HPDE6-E6E7 (cell line): ENCODE measurements at regions not wholly inside any gene's neighbourhood (a gene's known extent, or its start where the extent isn't known, plus 50 kb on each side); places are given as distances from the start of the nearest gene placed in this dataset.

Source experiments
- DNase-seq: peaks from one replicate; pipeline ENCODE4 v3.0.0; 2011; ENCODE audit warnings: missing footprints; ENCODE audit errors: extremely low spot score

GRCh38 chr9:80076162-80076561 lies 504.4 kb downstream of the TLE4 start:
- no peak for DNase-seq

- DNase-seq, result no peak
Measured at GRCh38 chr9:80074439-80074838, 502.7 kb downstream of the TLE4 start.

DNA sequence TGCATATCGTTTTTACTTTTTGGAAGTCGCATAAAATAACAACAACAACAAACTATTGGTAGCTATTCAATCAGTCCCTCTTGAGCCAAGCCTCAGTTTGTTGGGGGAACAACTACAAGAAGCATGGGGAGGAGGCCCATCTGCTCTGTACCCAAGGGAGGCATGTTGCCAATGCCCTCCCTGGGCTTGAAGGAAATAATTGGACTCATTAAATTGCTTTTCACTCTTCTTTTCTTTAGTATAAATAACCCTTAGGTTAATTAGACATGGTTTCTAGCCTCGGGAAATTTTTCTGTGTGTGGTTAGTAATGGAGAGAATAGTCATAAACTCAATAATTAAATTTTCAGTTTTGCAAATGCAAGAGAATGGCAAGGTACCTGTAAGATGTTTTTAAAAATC lies 500.7 kb downstream of the TLE4 start:
- DNase-seq, result no peak

GRCh38 chr9:80070071-80070742 lies 498.4 kb downstream of the TLE4 start:
- DNase-seq, result no peak

- DNase-seq, result no peak
Measured at GRCh38 chr9:80066931-80067330, 495.2 kb downstream of the TLE4 start.

DNA sequence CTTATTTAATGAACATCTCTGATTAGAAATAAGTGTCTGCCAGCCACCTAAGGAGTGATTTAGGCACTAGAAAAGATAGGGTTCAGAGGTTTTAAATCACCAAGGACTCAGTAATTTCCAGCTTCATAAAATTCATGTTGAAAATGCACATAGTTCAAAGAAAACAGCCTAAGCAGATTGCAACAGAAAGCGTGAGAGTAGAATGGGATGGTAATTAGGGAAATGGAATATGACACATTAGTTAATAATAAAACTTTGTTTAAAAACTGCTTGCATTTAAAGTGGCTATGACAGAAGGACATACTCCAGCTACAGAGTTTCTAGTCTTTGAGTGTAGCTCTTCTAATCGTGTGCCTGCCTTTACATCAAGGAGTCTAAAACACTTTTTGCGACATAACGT lies 490.8 kb downstream of the TLE4 start:
- no peak for DNase-seq

- DNase-seq, result no peak
Measured at GRCh38 chr9:80061940-80062339, 490.2 kb downstream of the TLE4 start.

GRCh38 chr9:80061096-80061495 lies 489.3 kb downstream of the TLE4 start:
- no peak for DNase-seq

DNA sequence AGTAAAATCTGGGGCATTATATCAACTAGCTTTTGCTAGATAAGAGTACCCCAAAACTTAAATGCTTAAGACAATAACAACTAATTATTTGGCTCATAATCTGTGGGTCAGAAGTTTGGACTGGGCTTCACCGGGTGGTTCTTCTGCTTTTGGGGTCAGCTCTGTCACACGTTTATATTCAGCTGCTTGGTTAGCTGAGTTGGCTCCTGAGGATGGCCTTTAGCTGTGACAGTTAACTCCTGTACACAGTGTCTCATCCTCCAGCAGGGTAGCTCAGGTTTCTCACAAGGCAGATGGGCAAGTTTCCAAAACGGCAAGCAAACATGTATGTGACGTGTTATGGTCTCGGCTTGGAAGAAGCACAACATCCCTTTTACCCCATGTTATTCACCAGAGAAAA lies 488.2 kb downstream of the TLE4 start:
- DNase-seq, result no peak

- no peak for DNase-seq
Measured at GRCh38 chr9:80059191-80059590, 487.4 kb downstream of the TLE4 start.

DNA sequence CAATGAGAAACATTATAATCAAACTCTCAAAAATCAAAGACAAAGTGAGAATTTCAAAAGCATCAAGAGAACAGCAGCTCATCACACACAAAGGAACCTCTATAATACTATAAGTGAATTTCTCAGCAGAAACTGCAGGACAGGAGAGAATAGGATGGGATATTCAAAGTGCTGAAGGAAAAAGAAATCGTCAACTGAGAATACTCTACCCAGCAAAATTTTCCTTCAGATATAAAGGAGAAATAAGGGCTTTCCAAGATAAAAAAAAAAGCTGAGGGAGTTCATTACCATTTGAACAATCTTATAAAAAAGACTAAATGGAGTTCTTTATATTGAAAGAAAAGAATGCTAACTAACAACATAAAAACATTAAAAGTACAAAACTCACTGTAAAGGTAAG lies 481.1 kb downstream of the TLE4 start:
- no peak for DNase-seq

- DNase-seq, result no peak
Measured at GRCh38 chr9:80049096-80049782, 477.5 kb downstream of the TLE4 start.

DNA sequence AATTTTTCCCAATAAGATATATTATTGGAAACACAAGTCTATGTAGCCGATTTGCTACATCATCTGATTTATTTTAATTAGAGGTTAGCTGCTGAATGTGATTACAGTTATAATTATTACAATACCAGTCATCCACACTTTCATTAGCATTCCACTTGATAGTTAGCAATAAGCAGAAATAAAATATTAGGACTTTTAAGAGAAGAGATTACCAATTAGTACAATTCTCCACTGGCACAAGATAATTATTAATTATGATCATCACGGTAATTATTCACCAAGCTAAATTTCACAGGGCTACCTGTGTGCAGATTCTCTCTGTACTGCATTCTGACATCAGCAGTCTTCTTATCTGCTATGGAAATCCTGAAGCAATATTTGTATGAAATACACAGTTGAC lies 474.7 kb downstream of the TLE4 start:
- no peak for DNase-seq

DNA sequence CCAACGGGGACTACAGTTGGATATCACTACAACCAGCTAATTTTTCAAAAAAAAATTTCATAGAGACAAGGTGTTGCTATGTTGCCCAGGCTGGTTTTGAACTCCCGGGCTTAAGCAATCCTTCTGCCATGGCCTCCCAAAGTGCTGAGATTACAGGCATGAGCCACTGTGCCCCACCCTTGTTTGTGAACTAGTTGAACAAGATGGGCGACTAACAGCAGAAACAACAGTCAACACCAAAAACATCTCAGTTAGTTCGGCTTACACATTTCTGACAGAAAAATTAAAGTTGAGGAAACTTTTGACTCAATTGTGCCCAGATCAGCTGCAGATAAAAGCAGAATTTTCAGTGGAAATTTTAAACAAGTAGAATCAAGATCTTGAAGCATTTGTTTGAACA lies 470.1 kb downstream of the TLE4 start:
- no peak for DNase-seq

DNA sequence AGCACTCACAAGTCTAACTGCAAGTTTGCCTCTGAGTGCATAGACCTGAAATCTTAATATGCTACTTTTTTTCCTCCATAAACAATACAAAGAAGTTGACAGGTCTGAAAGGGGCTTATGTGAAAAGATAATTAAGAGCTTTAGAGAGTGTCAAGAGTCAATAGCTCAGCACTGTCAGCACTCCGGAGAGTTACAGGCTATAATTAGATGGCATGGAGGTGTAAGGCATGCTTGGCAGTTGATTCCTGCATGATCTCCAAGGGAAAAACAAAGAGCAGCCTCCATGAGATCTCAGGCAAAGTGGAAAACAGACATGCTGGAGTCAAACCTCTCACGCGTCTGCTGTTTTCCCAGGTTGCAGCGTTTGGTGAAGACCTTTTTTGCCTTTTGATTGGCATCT lies 468.7 kb downstream of the TLE4 start:
- no peak for DNase-seq

GRCh38 chr9:80030801-80031200 lies 459.0 kb downstream of the TLE4 start:
- no peak for DNase-seq

- no peak for DNase-seq
Measured at GRCh38 chr9:80028501-80028900, 456.7 kb downstream of the TLE4 start.

DNA sequence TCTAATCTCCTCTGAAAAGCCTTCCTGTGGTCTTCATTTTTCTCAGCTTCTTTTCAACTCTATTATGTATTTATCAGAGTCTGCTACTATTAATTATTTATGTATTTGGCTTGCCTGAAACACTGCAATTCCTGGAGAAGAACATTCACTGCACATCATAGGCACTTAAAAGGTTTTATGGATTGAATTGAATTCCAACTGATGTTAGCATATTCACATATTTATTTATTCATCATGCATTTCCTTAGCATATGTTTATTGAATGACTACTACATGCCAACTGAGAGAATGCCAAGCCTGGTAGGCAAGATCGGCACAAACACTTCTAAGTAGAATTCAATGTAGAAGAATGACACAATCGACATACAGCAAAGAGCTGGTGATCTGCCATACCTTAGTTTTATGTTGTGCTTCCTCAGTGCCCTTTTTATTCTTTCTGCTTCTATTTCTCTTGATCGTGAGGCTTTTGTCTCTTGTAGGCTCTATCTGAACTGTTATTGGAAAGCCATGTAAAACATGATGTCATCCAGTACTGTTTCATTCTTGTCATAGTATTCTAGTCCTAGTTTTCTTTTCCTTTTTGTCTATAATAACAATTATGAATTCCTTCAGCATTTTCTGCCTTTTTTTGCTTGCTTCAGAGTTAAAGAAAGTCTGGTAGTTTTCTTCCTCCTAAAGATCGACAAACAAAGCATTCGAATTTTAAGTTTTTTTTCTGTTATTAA lies 454.2 kb downstream of the TLE4 start:
- no peak for DNase-seq

GRCh38 chr9:80025131-80025530 lies 453.4 kb downstream of the TLE4 start:
- DNase-seq, result no peak

GRCh38 chr9:80020530-80020929 lies 448.8 kb downstream of the TLE4 start:
- no peak for DNase-seq

DNA sequence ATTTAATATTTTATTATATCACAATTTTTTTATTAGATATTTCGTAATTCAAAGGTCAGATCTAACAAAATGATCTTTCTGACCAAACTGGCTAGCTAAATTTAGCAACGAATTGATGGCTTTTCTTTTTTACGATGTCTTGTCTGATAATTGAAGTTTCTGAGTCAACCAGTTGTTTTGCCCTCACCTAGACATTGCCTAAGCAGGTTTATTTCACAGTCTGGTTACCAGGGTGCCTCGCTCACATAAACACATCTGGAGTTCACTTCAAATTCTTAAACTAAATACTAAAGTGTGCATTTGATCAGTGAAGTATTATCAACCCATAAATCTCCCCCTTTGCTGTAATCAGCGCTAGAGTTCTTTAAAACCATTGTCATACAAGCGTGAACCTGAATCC lies 448.3 kb downstream of the TLE4 start:
- DNase-seq, result no peak

DNA sequence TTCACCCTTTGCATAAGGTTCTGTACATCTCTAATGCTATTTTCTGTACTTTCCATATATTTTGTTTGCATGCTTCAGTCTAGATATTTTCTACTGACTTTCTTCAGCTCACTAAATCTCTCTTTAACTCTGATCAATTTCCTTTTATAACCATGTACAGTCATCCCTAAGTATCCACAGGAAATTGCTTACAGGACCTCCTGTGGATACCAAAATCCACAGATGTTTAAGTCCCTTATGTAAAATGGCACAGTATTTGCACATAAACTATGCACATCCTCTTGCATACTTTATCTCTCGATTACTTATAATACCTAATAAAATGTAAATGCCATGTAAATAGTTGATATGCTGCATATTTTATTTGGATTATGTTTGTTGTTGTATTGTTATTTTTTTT lies 442.1 kb downstream of the TLE4 start:
- no peak for DNase-seq
